T47D (cell line): ENCODE measurements at regions not wholly inside any gene's neighbourhood (a gene's known extent, or its start where the extent isn't known, plus 50 kb on each side); places are given as distances from the start of the nearest gene placed in this dataset.
"Not testable (repeated sequence)": the region's sequence is repeated elsewhere in the genome, so short reads cannot be mapped to it uniquely, and the experiment has no call there.

ENCODE experiments used
- DNase-seq, 2 experiments: peaks; one replicate each; pipeline versions ENCODE4 v3.0.0 to v3.0.0-alpha.2; 2011 to 2012; ENCODE audit warnings: low read depth in 1 of 2, low spot score in 1 of 2
- JUND ChIP-seq: IDR thresholded peaks from 2 replicates; pipeline ENCODE4 v1.6.1; 2012; ENCODE audit warnings: low read depth
- in situ Hi-C: cut with HindIII; loops from 2 replicates; pipeline ENCODE4 v1.10.0; 2016; ENCODE audit warnings: low sequenced_read_pairs, low pct_unique_long_range_greater_than_20kb

GRCh38 chr12:53867216-53868012 is 71.2 kb upstream of the HOXC13 start:
- no peak for TF ChIP-seq JUND
- in situ Hi-C loops: no loop called here
- no peak for DNase-seq

- DNase-seq: no peak
- TF ChIP-seq JUND: no peak
- in situ Hi-C loops: no loop called here
Observed at GRCh38 chr12:53868511-53868986, 70.1 kb upstream of the HOXC13 start.

GRCh38 chr12:53869500-53869899 is 69.1 kb upstream of the HOXC13 start:
- peak in 1 of 2 experiments; percentile 57 for DNase-seq
- in situ Hi-C loops: no loop called here
- no peak for TF ChIP-seq JUND

- no peak for DNase-seq
- in situ Hi-C loops: no loop called here
- no peak for TF ChIP-seq JUND
Observed at GRCh38 chr12:53870117-53870516, 68.5 kb upstream of the HOXC13 start.

GRCh38 chr12:53871367-53871766 is 67.3 kb upstream of the HOXC13 start:
- in situ Hi-C loops: no loop called here
- DNase-seq: no peak
- TF ChIP-seq JUND: no peak

- TF ChIP-seq JUND: no peak
- in situ Hi-C loops: no loop called here
- DNase-seq: no peak
Observed at GRCh38 chr12:53872367-53872766, 66.3 kb upstream of the HOXC13 start.

GRCh38 chr12:53877961-53878360 is 60.7 kb upstream of the HOXC13 start:
- in situ Hi-C loops, DNase-seq: not testable (repeated sequence)

- in situ Hi-C loops: no loop called here
- DNase-seq: no peak
- no peak for TF ChIP-seq JUND
Observed at GRCh38 chr12:53887006-53887405, 51.6 kb upstream of the HOXC13 start.

GRCh38 chr12:53887881-53888280 is 50.8 kb upstream of the HOXC13 start:
- in situ Hi-C loops: no loop called here
- no peak for DNase-seq
- no peak for TF ChIP-seq JUND
